ENCODE measurements at regions not wholly inside any gene's neighbourhood (a gene's known extent, or its start where the extent isn't known, plus 50 kb on each side); places are given as distances from the start of the nearest gene placed in this dataset.

- TF ChIP-seq REST (IDR thresholded peaks at IDR 0.05; ENCODE audit: unreplicated experiment) = no peak
- TF ChIP-seq CTCF (conservative IDR thresholded peaks at IDR 0.05; ENCODE audit: low read depth in 2 of 2) = no peak
- no peak for TF ChIP-seq POLR2AphosphoS5 (IDR thresholded peaks at IDR 0.05; ENCODE audit: low read depth)
- no peak for TF ChIP-seq EZH2phosphoT487 (IDR thresholded peaks at IDR 0.05; ENCODE audit: unreplicated experiment)
Measured at GRCh38 chr7:123352973-123353372, 153.2 kb upstream of the SLC13A1 start.

Data from GM23338 (cell line).